ENCODE measurements at regions not wholly inside any gene's neighbourhood (a gene's known extent, or its start where the extent isn't known, plus 50 kb on each side); places are given as distances from the start of the nearest gene placed in this dataset.
A peak's percentile ranks its signal among the peaks of the same experiment; 100 is the strongest.
"Not testable (repeated sequence)": the region's sequence is repeated elsewhere in the genome, so short reads cannot be mapped to it uniquely, and the experiment has no call there.

GRCh38 chr10:33703501-33704213 lies 369.2 kb upstream of the NRP1 start:
- DNase-seq (ENCODE audit: low read depth) = peak; percentile 39
- H3K4me3 ChIP-seq (ENCODE audit: low read depth, low read length) = no peak overlapping the region
- TF ChIP-seq, protein P1, sequence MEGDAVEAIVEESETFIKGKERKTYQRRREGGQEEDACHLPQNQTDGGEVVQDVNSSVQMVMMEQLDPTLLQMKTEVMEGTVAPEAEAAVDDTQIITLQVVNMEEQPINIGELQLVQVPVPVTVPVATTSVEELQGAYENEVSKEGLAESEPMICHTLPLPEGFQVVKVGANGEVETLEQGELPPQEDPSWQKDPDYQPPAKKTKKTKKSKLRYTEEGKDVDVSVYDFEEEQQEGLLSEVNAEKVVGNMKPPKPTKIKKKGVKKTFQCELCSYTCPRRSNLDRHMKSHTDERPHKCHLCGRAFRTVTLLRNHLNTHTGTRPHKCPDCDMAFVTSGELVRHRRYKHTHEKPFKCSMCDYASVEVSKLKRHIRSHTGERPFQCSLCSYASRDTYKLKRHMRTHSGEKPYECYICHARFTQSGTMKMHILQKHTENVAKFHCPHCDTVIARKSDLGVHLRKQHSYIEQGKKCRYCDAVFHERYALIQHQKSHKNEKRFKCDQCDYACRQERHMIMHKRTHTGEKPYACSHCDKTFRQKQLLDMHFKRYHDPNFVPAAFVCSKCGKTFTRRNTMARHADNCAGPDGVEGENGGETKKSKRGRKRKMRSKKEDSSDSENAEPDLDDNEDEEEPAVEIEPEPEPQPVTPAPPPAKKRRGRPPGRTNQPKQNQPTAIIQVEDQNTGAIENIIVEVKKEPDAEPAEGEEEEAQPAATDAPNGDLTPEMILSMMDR (conservative IDR thresholded peaks at IDR 0.05; ENCODE audit: low read depth, low read length) = no peak

DNA sequence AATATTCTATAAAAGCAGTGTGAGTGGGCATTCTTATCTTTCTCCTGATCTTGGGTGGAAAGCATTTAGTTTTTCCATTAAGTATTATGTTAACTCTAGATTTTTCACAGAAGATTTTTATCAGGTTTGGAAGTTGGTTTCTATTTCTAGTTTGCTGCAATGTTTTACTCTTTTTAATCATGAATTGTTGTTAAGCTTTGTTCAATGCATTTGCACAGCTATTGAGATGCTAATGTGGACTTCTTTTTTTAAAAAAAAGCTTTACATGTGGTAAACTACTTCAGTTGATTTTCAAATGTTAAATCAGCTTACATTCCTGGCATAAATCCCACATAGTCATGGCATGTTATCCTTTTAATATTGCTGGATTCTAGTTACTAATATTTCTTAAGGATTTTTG lies 363.6 kb upstream of the NRP1 start:
- TF ChIP-seq, protein P1 (conservative IDR thresholded peaks at IDR 0.05; ENCODE audit: low read depth, low read length) = no peak
- DNase-seq (ENCODE audit: low read depth) = no peak
- no peak overlapping the region for H3K4me3 ChIP-seq (ENCODE audit: low read depth, low read length)

DNA sequence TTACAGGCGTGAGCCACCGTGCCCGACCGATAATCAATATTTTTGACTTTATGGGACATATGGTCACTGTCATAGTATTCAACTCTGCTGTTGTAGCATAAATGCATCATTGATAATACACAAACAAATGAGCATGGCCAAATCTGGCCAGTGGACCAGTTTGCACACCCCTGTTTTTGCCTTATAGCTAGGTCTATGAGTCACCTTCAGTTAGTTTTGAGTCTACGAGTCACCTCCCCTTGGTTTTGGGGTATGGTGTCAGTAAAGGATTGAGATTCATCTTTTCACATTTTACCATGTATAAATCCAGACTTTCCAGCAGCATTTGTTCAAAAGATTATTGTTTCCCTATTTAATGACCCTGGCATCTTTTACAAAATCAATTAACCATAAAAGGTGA lies 362.5 kb upstream of the NRP1 start:
- TF ChIP-seq, protein P1 (conservative IDR thresholded peaks at IDR 0.05; ENCODE audit: low read depth, low read length) = no peak
- H3K4me3 ChIP-seq (ENCODE audit: low read depth, low read length) = no peak overlapping the region
- no peak for DNase-seq (ENCODE audit: low read depth)

- no peak for DNase-seq (ENCODE audit: low read depth)
- TF ChIP-seq, protein P1 (conservative IDR thresholded peaks at IDR 0.05; ENCODE audit: low read depth, low read length) = no peak
Measured at GRCh38 chr10:33695536-33695935, 361.1 kb upstream of the NRP1 start.

DNA sequence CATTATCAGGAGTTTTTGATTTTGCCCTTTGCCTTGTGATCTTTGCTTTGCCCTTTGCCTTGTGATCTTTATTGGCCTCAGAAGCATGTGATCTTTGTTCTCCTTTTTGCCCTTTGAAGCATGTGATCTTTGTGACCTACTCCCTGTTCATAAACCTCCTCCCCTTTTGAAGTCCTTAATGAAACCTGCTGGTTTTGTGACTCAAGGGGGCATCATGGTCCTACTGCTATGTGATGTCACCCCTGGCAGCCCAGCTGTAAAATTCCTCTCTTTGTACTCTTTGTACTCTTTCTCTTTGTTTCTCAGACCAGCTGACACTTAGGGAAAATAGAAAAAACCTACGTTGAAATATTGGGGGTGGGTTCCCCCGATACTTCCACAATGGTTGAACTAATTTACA lies 356.1 kb upstream of the NRP1 start:
- H3K4me3 ChIP-seq (ENCODE audit: low read depth, low read length); DNase-seq (ENCODE audit: low read depth): not testable (repeated sequence)

More at GRCh38 chr10:33695536-33695935, 361.1 kb upstream of the NRP1 start:
- no peak overlapping the region for H3K4me3 ChIP-seq (ENCODE audit: low read depth, low read length)

DNA sequence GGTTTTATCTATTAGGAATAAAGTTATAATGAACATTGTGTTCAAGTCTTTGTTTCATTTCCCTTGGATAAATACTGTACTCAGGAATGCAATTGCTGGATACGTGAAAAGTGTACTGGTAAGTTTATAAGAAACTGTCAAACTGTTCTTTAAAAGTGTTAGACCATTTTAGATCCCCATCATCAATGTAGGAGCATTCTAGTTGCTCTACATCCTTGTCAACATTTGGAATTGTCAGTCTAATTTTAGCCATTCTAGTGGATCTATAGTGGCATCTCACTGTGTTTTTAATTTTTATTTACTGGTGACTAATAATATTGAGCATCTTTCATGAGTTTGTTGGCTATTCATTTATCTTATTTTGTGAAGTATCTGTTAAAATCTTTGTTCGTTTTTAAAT lies 354.0 kb upstream of the NRP1 start:
- DNase-seq (ENCODE audit: low read depth) = no peak
- H3K4me3 ChIP-seq (ENCODE audit: low read depth, low read length) = no peak overlapping the region
- TF ChIP-seq, protein P1 (conservative IDR thresholded peaks at IDR 0.05; ENCODE audit: low read depth, low read length) = no peak

DNA sequence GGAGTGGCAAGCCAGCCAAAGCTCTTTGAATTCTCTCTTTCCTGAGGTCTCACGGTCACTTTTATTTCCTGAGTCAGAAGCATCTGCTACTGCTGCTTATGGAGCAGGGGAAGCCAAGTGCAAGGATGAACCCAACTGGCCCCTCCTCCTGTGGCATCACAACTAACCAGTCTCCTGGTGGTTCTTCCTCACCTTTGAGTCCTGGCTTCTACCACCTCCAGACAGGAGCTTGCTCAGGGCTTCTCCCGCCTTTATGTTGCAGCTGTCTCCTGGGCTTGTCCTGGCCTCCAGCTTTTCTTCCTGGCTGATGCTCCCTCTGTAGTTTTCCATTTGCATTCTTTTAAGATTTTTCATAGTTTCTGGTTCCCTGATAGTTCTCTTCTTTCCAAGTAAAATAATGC lies 349.7 kb upstream of the NRP1 start:
- DNase-seq (ENCODE audit: low read depth) = no peak
- TF ChIP-seq, protein P1 (conservative IDR thresholded peaks at IDR 0.05; ENCODE audit: low read depth, low read length) = no peak
- no peak overlapping the region for H3K4me3 ChIP-seq (ENCODE audit: low read depth, low read length)
